ENCODE measurements at regions not wholly inside any gene's neighbourhood (a gene's known extent, or its start where the extent isn't known, plus 50 kb on each side); places are given as distances from the start of the nearest gene placed in this dataset.
"Not testable (repeated sequence)": the region's sequence is repeated elsewhere in the genome, so short reads cannot be mapped to it uniquely, and the experiment has no call there.

- DNase-seq, result peak; percentile 21
Measured at GRCh38 chr14:80055667-80056496, 155.4 kb downstream of the DIO2 start.

- no peak for DNase-seq
Measured at GRCh38 chr14:80055226-80055625, 156.1 kb downstream of the DIO2 start.

DNA sequence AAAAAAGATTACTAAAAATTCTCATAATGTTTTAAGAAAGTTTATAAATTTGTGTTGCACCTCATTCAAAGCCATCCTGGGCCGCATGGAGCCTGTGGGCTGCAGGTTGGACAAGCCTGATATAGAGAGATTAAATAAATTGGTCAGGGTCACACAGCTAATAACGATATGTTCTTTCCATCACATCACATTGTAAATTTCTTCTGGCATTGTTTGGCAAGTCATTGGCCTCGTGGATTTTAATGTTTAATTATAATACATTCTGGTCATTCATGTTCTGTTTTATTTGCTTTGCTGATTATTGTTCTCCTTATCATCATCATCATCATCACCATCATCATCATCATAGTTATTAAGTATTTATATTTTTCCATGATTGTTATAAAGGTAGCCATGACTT lies 157.3 kb downstream of the DIO2 start:
- DNase-seq, result no peak

- DNase-seq, result no peak
Measured at GRCh38 chr14:80049055-80049454, 162.2 kb downstream of the DIO2 start.

DNA sequence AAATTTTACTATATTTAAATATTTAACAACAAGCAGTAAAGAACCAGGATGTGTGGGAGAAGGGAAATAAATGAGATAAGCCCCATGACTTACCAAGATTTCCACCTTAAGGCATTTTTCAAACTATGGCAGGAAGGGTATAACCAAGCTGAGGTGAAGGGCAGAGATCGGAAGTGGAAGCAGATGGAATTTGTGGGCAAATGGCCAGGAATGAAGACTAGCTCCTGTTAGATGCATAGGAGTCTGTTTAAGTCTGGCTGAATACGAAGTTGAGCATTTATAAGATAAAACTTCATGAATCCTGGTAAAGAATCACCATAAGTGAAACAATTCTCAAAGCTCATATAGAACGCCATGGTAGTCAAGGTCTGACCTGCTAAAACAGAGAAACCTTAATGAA lies 163.5 kb downstream of the DIO2 start:
- peak; percentile 38 for DNase-seq

DNA sequence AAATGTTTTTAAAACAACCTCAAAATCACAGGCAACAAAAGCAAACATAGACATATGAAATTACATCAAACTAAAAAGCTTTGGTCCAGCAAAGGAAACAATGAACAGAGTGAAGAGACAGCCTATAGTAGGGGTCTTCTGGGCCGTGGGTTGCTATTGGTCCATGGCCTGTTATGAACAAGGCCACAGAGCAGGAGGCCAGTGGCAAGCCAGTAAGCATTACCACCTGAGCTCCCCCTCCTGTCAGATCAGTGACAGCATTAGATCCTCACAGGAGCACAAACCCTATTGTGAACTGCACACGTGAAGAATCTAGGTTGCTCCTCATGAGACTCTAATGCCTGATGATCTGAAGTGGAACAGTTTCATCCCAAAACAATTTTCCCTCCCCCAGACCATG lies 174.0 kb downstream of the DIO2 start:
- DNase-seq, result no peak

DNA sequence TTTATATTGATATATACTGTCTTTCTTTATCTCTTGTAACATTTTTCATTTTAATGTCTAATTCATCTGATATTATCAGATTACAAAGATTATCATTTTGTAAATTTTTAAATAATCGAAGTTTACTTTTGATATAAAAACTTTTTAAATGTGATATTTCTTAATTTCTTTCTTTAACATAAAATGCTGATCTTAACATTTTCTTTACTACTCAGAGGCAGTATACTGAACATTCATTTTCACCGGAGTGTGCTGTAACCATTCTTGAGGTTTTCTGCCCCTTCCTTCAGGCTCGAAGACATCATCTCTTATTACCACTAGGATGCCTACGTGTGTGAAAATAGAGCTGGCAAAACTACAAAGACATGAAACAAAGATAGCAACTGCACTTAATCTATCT lies 186.9 kb downstream of the DIO2 start:
- DNase-seq, result no peak

GRCh38 chr14:80018476-80018875 lies 192.8 kb downstream of the DIO2 start:
- DNase-seq, result not testable (repeated sequence)

GRCh38 chr14:80017795-80018194 lies 193.5 kb downstream of the DIO2 start:
- DNase-seq, result no peak

GRCh38 chr14:80010245-80010644 lies 201.1 kb downstream of the DIO2 start:
- DNase-seq, result not testable (repeated sequence)

DNA sequence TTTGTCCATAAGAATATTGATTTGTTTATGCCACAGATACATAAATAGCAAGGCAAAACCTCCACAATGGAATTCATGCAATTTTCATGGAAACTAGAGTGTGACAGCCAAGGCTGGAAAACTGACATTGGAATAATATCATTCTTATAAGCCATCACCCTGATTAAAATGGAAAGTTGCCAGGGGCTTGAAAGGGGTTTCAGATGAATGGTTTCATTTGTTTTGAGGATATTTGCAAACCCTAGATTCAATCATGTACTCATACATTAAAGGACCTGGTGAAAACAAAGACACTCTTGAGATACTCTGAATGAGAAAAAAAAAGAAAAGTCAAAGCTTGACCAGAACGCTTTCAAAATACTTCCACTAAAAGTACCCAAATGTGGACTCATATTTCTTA lies 205.7 kb downstream of the DIO2 start:
- DNase-seq, result no peak

DNA sequence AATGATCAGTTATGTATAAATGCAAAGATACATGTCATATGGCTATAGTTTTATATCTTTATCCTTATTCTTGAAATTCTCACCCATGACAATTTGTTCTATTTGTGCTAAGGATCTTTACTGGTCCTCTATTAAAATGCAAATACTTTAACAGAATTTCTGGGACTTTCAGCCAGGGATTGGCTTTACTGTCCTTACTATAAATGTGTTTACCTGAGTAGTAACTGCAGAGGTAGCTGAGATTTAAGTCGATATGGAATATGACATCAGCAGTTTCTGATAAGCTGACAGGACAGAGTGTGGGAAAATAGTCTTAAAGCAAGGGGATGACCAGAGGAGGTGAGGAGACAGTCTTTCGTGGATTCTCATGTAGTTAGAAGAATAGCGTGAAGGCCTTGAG lies 206.4 kb downstream of the DIO2 start:
- no peak for DNase-seq

- no peak for DNase-seq
Measured at GRCh38 chr14:80003138-80003537, 208.2 kb downstream of the DIO2 start.

DNA sequence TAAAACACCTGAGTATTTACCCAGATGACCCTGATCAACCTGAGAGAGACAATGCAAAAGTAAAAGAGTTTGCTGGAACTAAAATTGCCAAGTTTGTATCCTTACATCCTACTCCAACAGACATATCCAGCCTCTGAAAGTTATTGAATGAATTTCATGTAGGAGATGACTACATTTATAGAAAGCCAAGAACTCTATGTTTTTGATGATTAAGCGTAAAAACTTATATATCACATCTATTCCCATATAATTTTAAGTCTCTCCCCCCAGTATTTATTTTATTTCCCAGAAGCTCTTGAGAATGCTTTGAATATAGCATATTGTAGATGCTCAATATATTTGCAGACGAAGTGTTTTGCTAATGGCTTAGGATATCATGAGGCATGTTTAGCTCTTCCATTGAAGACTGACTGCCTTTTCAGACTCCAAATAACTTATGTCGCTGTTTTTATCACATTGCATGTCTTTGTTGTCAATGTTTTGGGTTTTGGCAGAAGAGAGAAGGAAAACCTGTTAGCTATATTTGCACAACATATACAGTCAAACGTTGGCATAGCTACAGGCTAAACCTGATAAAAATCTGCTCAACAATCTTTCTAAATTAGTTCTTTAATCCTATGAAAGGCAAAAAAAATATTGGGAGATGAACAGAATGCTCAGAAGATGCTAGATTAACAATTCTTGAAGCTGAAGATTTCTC lies 213.6 kb downstream of the DIO2 start:
- no peak for DNase-seq

DNA sequence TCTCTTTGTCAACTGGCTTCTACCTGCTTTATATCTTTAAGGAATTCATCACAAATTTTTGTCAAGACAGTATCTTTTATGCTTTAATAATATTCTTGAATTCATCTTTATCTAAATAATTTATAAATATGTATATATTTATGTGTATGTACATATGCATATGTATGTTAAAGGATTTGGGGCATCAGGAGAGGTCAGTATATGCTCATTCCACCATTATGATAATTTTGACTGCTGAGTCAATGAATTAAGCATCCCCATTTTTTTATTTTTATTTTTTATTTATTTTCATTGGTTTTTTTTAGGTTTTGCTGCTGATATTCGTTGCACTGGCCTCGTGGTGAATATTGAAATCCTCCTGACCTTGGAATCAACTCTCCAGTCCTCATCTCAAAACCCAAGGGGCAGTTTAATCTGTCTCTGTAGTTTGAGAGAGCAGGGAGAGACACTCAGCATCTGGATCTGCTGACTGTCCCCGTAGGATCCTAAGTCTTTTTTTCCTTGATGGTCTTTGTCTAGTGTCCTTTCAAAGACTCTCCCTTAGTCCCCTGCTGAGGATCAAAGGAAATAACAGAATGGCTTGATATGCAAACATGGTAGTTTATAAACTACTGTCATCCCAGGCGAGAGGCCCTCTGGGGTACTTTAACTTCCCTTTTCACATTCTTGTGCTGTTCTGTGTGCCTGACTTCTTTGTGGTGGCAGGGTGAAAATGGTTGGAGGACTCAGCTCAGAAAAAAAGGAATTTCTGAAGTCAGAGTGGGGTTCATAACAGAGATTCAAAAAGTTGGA lies 218.7 kb downstream of the DIO2 start:
- DNase-seq, result no peak

DNA sequence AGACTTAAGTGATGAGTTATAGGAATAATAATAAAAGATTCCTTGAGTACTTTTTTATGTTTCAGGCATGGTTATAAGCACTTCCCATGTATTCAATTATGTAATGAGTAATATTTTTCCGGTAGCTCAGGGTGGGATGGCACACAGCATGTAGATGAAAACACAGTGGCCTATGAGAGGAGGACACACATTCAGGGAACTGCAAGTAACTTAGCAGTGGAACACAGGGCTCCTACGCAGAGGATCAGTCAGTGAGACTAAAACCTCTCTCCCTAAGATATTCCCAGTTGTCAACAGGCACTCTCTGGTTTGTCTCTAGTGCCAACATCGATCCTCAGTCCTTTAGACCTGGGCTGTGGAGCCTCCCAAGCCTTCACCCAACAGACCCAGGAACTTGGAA lies 219.4 kb downstream of the DIO2 start:
- no peak for DNase-seq

DNA sequence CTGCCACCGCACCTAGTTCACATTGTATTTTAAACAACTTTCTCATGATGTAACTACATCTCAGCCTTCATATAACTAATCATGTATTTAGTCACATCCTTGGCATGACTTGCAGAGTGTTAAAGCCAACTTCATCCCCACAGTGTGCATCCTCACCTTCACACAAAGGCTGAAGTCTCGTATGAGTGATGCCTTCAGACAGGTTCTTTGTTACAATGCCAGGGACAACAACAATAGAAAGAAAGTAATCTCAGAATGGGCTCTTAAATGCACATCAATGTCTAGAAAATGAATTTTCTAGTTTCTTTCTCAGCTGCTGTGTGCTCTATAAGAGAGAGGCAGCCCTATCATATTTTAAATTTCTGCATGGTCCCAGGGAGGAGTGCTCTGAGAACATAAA lies 221.3 kb downstream of the DIO2 start:
- DNase-seq, result no peak

DNA sequence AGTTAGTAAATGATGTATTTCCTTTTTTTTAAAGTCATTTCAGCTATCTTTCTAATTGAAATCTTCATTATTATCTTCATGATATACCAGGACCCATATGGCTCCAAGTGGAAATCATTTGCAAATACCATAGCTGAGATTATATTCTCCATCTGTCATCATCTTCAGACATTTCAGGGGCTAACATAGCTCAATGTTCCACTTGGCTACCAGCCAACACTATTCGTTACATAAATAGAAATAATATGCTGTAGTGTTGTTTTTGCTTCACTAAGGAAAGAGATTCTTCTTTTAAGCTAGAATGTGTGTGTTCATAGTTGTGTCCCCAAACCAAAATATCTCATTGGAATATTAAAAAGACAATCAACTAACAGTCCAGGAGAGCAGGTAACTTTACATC lies 225.1 kb downstream of the DIO2 start:
- DNase-seq, result no peak

DNA sequence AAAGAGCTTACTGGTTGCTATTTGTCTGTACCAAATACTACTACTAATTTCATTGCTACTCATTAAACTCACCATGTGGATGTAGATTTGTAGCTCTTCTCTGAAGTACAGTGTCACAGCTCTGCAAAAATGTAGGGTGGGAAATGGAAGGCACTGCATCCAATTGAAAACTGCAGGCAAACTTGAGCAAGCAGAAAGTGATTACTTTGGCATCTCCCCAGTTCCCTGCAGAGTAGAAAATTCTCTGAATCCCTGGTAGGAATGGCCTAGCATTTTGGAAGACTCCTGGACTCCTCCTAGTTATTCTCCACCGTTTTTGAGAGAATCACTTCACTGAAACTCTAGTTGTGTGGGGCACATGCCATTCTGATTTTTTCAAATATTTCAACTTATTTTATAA lies 239.1 kb downstream of the DIO2 start:
- DNase-seq, result no peak

DNA sequence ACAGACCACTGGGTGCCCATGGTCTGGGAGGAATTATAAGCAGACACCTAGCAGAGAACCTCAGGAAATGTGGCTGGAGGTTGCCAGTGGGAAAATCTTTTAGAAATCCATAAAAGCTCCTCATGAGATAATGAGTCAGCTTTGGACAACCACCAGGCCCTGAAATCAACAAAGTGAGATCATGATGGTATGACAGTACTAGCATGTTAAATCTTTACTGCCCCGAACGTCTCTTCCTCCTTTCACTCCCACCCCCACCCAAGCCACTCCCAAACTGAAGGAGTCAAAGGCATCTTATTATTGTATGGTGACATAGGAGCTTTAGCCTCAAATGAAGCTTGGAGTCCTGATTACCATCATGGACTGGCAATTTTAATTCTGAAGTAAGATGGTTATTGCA lies 240.0 kb downstream of the DIO2 start:
- no peak for DNase-seq

DNA sequence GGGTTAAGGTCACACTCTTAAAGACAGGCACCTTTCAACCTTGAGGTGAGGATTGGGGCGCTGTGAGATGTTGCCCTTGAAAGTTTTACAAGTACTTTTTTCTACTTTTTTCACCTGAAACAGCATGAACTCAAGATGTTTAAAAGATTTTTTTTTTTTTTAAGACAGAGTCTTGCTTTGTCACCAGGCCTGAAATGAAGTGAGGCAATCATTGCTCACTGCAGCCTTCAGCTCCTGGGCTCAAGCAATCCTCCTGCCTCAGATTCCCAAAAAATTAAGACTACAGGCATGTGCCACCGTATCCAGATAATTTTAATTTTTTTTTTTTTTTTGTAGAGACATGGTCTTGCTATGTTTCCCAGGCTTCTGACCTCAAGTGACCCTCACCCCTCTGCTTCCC lies 243.9 kb downstream of the DIO2 start:
- no peak for DNase-seq

DNA sequence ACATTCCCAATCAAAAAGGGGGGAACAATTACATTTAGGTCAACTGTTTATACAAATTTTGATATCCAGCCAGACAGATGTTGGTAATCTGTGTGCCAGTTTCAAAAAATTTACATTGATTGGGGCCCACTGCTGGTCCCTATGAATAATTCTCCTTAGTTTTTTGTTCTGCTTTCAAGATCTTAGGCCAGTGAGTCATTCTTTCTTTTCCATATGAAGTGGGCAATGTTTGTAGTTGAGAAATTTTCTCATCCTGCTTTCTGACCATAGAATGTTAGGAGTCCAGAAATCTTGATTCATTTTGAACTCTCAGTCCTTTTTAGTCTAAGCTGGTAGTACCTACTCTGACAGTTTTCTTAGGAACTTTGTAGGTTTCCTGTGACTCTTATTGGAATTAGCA lies 244.3 kb downstream of the DIO2 start:
- DNase-seq, result no peak

DNA sequence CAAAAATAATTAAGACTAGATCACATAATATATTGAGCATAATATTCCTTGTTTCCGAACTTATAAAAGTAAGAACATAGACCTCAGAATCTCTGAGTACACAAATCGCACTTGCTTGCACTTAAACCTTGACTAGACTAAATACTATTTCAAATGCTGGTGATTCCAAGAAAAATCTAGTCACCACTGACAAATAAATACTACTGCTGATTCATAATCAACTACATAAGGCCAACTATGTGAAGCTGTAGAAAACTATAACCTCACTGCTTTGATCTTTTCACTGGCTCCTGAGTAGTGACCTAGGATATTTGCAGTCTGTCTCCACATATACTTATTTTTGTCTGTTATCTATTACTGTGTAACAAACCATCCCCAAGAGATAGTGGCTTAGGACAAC lies 245.4 kb downstream of the DIO2 start:
- DNase-seq, result no peak

- DNase-seq, result no peak
Measured at GRCh38 chr14:79961197-79961596, 250.1 kb downstream of the DIO2 start.

Measured in DMS 273 treated with DMSO at 0.1 percent for 48 hours (cell line).